ENCODE measurements at regions not wholly inside any gene's neighbourhood (a gene's known extent, or its start where the extent isn't known, plus 50 kb on each side); places are given as distances from the start of the nearest gene placed in this dataset.
A peak's percentile ranks its signal among the peaks of the same experiment; 100 is the strongest.

DNA sequence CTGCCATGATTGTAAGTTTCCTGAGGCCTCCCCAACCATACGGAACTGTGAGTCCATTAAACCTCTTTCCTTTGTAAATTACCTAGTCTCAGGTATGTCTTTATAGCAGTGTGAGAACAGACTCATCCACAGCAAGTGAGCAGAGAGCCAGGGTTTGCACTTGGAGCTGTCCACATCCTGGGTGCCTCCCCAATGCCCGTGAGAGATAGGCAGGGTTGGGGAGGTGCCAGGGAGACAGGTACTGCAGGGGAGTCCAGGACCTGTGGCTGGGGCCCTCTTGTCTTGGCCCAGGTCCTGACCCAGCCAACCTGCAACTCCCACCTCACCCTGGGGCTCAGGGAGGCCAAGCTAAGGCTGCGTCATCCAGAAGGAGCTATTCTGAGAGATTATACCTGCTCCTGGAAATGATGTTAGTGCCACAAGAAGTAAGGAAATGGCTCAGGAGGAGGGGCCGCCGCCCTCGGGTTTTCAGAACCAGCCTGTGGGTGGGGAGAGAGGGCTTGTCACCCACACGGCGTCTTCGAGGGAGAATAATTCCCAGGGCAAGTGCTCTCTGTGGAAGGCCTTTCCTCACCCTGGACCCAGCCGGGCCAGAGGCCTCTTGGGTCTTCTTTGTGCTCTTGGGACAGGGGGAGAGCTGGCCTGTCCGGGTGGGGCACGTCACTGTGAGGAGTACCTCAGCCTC lies 66.5 kb downstream of the ADRA2C start:
- DNase-seq = no peak

GRCh38 chr4:3833326-3833989 lies 67.3 kb downstream of the ADRA2C start:
- no peak for DNase-seq

- no peak for DNase-seq
These were observed 68.0 kb downstream of the ADRA2C start for GRCh38 chr4:3834186-3834662.

- DNase-seq = no peak
These were observed 68.7 kb downstream of the ADRA2C start for GRCh38 chr4:3834663-3835521.

DNA sequence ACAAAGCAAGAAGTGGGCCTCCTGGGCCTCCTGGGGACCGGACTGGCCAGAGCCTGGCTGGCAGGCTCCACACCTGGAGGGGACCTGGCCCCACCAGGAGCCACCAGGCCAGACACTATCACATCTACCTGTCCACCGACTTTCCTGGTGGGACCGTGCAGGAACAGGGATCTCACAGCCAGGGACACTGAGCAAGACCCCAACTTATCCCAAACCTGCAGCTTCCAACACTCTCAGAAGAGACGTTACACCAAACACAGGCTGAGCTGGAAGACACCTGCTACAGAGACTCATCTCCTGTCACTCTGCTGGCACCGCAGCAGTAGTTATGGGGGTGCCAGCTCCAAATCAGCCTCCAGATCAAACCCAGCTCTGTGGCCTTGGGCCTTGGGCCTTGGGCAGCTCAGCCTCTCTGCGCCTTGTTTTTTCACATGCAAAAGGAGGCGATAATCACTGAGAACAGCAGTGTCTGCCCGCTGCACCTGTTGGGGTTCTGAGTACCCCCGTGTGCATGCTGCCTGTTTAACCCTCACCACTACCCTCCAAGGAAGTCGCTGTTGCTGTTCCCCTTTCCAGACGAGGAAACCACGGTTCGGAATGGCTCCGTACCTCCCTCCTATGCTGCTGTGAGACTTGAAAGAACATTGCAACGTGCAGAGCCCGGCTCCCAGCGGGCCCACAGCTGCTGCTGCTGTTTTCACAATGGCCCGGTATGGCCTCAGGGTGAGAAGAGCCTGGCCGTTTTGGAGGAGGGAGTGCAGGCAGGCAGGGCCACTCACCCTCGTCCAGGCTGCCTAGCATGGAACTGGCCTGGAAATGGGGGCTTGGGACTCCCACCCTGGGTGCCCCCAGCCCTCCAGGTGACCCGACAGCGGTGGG lies 69.6 kb downstream of the ADRA2C start:
- no peak for DNase-seq

DNA sequence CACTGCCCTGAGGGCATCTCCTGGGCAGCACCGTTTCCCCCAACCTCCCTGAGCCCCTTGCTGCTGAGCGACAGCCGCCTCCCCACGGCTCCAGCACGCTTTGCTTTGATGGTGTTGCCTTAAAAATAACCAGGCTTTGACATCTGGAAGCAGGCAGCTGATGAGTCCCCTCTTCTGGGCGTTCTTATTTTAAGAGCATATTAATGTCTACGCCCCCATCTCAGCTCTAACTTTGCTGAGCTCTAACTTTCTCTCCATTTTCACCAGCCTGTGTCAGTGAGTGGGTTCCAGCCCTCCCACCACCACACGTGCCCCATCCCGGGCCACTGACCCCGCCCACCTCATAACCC lies 70.2 kb downstream of the ADRA2C start:
- DNase-seq = no peak

- no peak for DNase-seq
These were observed 70.8 kb downstream of the ADRA2C start for GRCh38 chr4:3836756-3837601.

DNA sequence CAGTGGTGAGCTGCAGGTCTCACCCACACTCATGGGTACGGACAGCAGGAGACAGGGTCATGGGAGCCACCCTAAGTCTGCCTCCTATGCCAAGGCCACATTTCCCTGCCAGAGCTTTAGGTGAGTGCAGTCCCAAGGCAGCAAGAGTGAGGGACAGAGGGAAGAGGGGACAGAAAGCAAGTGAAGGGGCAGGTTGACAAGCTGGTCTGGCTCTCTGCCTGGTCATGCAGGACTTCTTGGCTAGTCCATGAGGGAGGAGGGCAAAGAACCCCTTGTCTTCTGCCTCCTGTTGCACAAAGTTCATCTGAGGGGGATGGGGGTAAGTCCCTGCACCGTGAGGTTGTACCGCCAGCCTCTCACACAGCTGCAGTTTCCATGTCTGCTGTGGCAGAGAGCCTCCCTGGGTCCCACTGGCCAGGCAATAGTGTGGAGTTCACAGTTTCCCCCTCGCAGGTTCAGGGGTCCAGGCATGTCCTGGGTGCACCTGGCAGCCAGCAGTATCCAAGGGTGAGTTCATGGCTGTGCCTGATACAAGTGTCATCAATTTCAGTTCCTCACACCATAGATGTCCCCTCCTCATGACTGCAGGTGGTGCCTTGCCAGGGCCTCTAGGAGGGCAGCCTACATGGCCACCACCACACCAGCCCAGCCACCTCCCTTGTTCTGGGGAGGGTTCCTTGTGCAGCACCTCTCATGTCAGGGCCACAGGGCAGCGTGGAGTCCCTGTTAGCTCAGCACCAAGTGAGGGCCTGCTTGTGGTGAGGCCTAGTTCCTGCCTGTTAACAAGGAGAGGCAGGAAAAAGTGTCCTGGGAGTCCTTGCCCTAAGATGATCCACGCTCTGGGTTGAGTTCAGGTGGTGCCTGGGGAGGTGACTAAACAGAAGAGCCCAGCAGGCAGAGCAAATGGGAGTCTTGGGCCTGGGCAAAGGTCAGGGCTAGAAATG lies 72.5 kb downstream of the ADRA2C start:
- no peak for DNase-seq

DNA sequence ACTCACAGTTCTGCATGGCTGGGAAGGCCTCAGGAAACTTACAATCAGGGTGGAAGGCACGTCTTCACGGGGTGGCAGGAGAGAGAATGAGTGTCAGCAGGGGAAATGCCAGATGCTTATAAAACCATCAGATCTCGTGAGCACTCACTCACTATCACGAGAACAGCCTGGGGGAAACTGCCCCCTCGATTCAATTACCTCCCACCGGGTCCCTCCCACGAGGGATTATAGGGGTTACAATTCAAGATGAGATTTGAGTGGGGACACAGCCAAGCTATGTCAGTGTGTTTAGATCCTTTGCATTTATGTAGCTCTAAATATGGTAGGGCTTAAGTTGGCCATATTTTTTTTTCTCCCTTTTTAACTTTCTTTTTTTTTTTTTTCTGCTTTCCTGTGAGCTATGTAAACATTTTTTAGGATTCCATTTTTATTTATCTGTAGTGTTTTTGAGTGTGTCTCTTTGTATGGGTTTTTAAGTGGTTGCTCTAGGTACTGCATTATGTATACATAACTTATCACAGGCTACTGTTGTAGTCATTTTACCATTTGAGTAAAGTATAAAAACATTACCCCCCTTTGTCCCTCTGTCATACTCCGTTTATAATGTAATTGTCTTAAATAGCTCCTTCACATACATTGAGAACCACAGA lies 79.0 kb downstream of the ADRA2C start:
- no peak for DNase-seq

- DNase-seq = no peak
These were observed 79.7 kb downstream of the ADRA2C start for GRCh38 chr4:3845744-3846429.

- no peak for DNase-seq
These were observed 81.2 kb downstream of the ADRA2C start for GRCh38 chr4:3847211-3847940.

DNA sequence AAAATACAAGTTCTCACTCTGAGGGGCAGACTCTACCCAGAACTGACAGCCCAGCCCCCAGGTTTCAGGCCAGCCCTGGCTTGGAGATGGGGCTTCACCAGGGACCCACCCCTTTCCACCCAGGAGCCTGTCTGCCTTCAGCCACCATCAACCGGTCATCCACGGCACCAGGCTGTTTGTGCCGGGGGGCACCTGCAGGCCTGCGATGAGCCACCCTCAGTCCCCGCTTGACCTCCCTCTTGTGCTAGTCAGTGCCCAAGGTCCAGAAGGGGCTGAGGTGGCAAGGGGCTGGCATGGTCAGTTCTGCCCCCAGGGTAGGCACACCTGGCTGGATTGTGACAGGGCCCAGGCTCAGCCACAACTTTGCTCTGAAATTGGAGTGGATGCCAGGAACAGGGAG lies 82.1 kb downstream of the ADRA2C start:
- DNase-seq = no peak

DNA sequence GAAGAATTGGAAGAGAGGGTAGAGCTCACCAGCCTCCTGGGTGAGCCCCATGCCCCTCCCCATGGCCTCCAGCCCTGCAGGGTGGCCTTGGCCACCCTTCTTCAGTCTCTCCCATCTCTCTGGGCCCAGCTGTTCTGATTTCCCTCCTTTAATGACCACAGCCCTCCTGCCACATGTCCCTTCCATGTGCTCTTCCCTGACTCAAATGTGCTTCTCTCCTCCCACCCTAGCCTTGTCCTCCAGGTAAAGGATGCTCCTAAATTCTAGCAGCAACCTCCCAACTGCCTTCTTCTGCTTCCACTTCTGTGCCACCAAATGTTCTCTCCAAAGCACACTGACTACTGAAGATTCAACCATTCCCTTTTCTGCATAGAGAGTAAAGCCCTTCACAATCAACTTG lies 83.0 kb downstream of the ADRA2C start:
- no peak for DNase-seq

DNA sequence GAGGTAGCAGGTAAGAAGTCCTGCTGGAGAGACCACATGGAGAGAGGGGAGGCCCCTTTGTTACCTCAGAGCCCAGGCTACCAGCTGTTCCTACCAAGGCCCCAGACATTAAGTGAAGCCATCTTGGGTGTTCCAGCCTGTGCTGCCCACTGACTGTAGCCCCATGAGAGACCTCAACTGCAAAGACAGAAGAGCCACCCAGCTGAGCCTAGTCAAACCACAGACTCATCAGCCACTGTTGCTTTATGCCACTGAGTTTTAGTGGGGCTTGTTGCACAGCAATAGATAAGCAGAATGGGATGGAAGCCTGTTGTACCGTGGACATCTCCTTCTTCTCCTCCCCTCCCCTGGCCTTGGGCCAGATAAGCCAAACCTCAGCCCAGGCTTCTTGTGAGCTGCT lies 83.9 kb downstream of the ADRA2C start:
- DNase-seq = no peak

DNA sequence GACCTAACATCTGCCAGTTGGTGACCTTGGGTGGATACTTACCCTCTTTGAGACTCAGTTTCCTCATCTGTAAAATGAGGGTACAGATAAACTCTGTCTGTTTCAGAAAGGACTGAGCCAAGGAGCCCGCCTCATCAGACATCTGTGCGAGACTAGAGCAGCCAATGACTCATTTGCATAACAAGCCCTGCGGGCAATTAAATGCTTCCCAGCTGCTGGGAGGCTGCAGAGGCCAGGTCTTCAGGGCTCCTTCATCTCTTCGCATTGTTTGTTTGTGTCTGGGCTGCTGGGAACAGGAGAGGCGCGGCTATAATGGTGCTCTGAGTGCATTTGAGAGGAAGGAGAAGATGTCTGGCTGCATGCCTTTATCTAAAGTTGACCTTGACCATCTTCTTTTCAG lies 85.0 kb downstream of the ADRA2C start:
- DNase-seq = peak; percentile 5

DNA sequence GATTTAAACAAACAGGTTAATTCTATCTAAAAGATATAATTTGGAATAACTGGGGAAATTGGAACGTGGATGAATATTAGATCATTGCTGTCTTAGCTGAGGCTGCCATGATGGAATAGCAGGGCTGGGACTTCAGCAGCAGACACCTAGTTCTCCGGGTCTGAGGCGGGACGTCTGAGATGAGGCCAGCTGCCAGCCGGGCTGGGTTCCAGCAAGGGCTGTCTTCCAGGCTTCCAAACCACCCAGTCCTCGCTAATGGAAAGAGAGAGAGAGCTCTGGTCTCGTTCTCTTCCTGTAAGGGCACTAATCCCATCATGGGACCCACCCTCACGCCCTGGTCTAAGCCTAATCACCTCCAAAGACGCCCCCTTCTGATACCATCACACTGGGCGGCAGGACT lies 85.7 kb downstream of the ADRA2C start:
- no peak for DNase-seq

DNA sequence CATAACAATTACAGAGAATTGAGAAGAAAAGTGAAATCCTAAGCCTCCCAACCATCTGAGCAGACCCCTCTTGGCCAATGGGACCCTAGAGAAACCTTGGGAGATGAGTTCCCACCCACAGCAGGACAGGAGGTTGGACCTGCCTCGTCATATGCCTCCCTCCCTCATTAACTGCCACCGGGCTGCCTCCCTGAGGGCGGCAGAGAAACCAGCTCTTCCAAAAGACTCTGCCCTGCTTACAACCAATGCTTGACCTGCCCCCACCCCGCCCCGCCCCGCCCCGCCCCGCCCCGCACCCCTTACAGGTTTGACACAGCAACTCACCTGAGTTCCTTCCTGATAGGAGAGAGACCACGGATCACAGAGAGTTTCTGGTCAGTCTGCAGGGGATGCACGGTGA lies 86.1 kb downstream of the ADRA2C start:
- no peak for DNase-seq

GRCh38 chr4:3852711-3853110 lies 86.5 kb downstream of the ADRA2C start:
- DNase-seq = no peak
